ENCODE measurements at regions not wholly inside any gene's neighbourhood (a gene's known extent, or its start where the extent isn't known, plus 50 kb on each side); places are given as distances from the start of the nearest gene placed in this dataset.
"Not testable (repeated sequence)": the region's sequence is repeated elsewhere in the genome, so short reads cannot be mapped to it uniquely, and the experiment has no call there.

DNA sequence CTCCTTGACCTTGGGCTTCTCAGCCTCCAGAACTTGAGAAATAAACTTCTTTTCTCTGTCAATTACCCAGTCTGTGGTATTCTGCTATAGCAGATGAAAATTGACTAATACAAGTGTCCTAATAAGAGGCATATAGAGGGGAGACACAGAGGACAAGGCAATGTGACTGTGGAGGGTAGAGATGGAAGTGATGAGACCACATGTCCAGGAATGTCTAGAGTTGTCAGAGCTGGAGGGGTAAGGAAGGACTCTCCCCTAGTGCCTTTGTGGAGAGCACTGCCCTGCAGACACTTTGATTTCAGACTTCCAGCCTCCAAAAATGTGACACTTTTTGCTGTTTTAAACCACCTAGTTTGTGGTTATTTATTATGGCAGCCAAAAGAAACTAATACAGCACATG lies 74.4 kb downstream of the ACKR3 start:
- Histone ChIP-seq H3K4me1 (ENCODE audit: control insufficient read depth, extremely low read depth, insufficient read depth, low read length) (peaks cover 4% of the 10 kb centered on the region), H3K9ac (ENCODE audit: insufficient read depth, low read length) (no peak overlapping the region), H3K27me3 (ENCODE audit: control insufficient read depth, insufficient read depth, low read length) (no peaks in the 10 kb centered on the region), H3K79me2 (ENCODE audit: control insufficient read depth, insufficient read depth, low read length) (no peaks in the 10 kb centered on the region), H3K27ac (ENCODE audit: insufficient read depth, low read length) (no peak overlapping the region), H4K20me1 (ENCODE audit: control insufficient read depth, extremely low read depth, insufficient read depth, low read length) (no peaks in the 10 kb centered on the region), H2AFZ (ENCODE audit: low read length) (no peak overlapping the region), H3K36me3 (ENCODE audit: control insufficient read depth, insufficient read depth, low read length) (no peaks in the 10 kb centered on the region), H3K4me2 (ENCODE audit: extremely low read depth, insufficient read depth, low read length) (no peak overlapping the region), H3K9me3 (ENCODE audit: control insufficient read depth, insufficient read depth, low read depth, low read length) (no peaks in the 10 kb centered on the region), H3K4me3 (replicated peaks in 1 of 4; ENCODE audit: control extremely low read depth in 1 of 4, insufficient read depth in 1 of 4, low read depth in 3 of 4, low read length in 4 of 4) (no peak overlapping the region)
- no peak for DNase-seq (ENCODE audit: low read depth in 2 of 2)
- TF ChIP-seq EZH2 (IDR thresholded peaks at IDR 0.05; ENCODE audit: low read length, missing control alignments), result no peak
- TF ChIP-seq, protein P1, sequence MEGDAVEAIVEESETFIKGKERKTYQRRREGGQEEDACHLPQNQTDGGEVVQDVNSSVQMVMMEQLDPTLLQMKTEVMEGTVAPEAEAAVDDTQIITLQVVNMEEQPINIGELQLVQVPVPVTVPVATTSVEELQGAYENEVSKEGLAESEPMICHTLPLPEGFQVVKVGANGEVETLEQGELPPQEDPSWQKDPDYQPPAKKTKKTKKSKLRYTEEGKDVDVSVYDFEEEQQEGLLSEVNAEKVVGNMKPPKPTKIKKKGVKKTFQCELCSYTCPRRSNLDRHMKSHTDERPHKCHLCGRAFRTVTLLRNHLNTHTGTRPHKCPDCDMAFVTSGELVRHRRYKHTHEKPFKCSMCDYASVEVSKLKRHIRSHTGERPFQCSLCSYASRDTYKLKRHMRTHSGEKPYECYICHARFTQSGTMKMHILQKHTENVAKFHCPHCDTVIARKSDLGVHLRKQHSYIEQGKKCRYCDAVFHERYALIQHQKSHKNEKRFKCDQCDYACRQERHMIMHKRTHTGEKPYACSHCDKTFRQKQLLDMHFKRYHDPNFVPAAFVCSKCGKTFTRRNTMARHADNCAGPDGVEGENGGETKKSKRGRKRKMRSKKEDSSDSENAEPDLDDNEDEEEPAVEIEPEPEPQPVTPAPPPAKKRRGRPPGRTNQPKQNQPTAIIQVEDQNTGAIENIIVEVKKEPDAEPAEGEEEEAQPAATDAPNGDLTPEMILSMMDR (conservative IDR thresholded peaks at IDR 0.05 in 1 of 2, IDR thresholded peaks at IDR 0.05 in 1 of 2; ENCODE audit: low read depth in 1 of 2, low read length in 2 of 2), result no peak

DNA sequence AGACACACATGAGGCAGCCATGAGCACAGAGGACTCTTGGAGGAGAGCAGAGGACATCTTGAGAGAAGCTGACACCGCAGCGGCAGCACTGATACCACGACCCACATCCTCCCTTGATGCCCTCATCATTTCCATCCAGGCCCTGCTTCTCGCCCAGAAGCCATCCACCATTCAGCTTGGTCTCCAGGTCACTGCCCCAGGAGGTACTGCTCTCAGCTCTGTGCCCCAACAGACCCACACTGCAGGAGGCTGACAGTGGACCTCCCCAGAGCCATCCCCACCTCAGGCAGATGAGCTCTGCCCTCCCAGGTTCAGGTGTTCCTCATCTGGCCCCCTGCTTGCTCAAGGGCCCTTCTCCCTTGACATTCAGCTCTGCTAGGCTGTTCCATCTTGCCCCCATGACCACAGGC lies 74.9 kb downstream of the ACKR3 start:
- no peak overlapping the region for H3K9ac ChIP-seq (ENCODE audit: insufficient read depth, low read length)
- TF ChIP-seq, protein P1 (conservative IDR thresholded peaks at IDR 0.05 in 1 of 2, IDR thresholded peaks at IDR 0.05 in 1 of 2; ENCODE audit: low read depth in 1 of 2, low read length in 2 of 2), result no peak
- TF ChIP-seq EZH2 (IDR thresholded peaks at IDR 0.05; ENCODE audit: low read length, missing control alignments), result no peak
- no peak overlapping the region for H3K4me2 ChIP-seq (ENCODE audit: extremely low read depth, insufficient read depth, low read length)
- H3K36me3 ChIP-seq (ENCODE audit: control insufficient read depth, insufficient read depth, low read length), result no peaks in the 10 kb centered on the region
- no peak overlapping the region for H2AFZ ChIP-seq (ENCODE audit: low read length)
- H3K27me3 ChIP-seq (ENCODE audit: control insufficient read depth, insufficient read depth, low read length), result no peaks in the 10 kb centered on the region
- DNase-seq (ENCODE audit: low read depth in 2 of 2), result no peak
- H3K4me3 ChIP-seq (replicated peaks in 1 of 4; ENCODE audit: control extremely low read depth in 1 of 4, insufficient read depth in 1 of 4, low read depth in 3 of 4, low read length in 4 of 4), result no peak overlapping the region
- H4K20me1 ChIP-seq (ENCODE audit: control insufficient read depth, extremely low read depth, insufficient read depth, low read length), result no peaks in the 10 kb centered on the region
- H3K4me1 ChIP-seq (ENCODE audit: control insufficient read depth, extremely low read depth, insufficient read depth, low read length), result peaks cover 4% of the 10 kb centered on the region
- no peaks in the 10 kb centered on the region for H3K9me3 ChIP-seq (ENCODE audit: control insufficient read depth, insufficient read depth, low read depth, low read length)
- H3K27ac ChIP-seq (ENCODE audit: insufficient read depth, low read length), result no peak overlapping the region
- no peaks in the 10 kb centered on the region for H3K79me2 ChIP-seq (ENCODE audit: control insufficient read depth, insufficient read depth, low read length)

DNA sequence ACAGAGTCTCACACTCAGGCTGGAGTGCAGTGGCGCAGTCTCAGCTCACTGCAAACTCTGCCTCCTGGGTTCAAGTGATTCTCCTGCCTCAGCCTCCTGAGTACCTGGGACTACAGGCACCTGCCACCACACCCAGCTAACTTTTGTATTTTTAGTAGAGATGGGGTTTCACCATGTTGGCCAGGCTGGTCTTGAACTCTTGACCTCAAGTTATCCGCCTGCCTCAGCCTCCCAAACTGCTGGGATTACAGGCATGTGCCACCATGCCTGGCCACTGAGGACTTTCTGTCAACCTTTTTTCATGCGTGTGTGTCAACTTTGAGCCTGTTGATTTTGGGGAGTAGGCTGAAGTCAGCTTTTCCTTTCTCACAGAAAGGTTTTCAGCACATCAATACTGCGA lies 75.5 kb downstream of the ACKR3 start:
- not testable (repeated sequence) for H3K79me2 ChIP-seq (ENCODE audit: control insufficient read depth, insufficient read depth, low read length); H4K20me1 ChIP-seq (ENCODE audit: control insufficient read depth, extremely low read depth, insufficient read depth, low read length); H3K27me3 ChIP-seq (ENCODE audit: control insufficient read depth, insufficient read depth, low read length); H2AFZ ChIP-seq (ENCODE audit: low read length); H3K4me1 ChIP-seq (ENCODE audit: control insufficient read depth, extremely low read depth, insufficient read depth, low read length); H3K4me3 ChIP-seq (replicated peaks in 1 of 4; ENCODE audit: control extremely low read depth in 1 of 4, insufficient read depth in 1 of 4, low read depth in 3 of 4, low read length in 4 of 4); H3K9me3 ChIP-seq (ENCODE audit: control insufficient read depth, insufficient read depth, low read depth, low read length); H3K4me2 ChIP-seq (ENCODE audit: extremely low read depth, insufficient read depth, low read length); DNase-seq (ENCODE audit: low read depth in 2 of 2); H3K36me3 ChIP-seq (ENCODE audit: control insufficient read depth, insufficient read depth, low read length); H3K27ac ChIP-seq (ENCODE audit: insufficient read depth, low read length); H3K9ac ChIP-seq (ENCODE audit: insufficient read depth, low read length)

Data from fibroblast of lung (primary cell).